IPS DF 6.9 (cell line): ENCODE measurements at regions not wholly inside any gene's neighbourhood (a gene's known extent, or its start where the extent isn't known, plus 50 kb on each side); places are given as distances from the start of the nearest gene placed in this dataset.

ENCODE experiments used
- DNase-seq: peaks from one replicate; pipeline ENCODE4 v3.0.0-alpha.2; 2013; ENCODE audit warnings: low read depth, low spot score
- H3K27ac ChIP-seq: one replicate; pipeline ENCODE4 v1.5.1; 2013; ENCODE audit warnings: low read length, control low read depth
- H3K27me3 ChIP-seq: 2 replicates; pipeline ENCODE4 v1.6.1; 2013; ENCODE audit warnings: mild to moderate bottlenecking, low read length; ENCODE audit not compliant: control insufficient read depth, insufficient read depth
- H3K36me3 ChIP-seq: 2 replicates; pipeline ENCODE4 v1.6.1; 2013; ENCODE audit warnings: low read length; ENCODE audit not compliant: control insufficient read depth, insufficient read depth
- H3K4me1 ChIP-seq: 2 replicates; pipeline ENCODE4 v1.6.1; 2013; ENCODE audit warnings: low read length; ENCODE audit not compliant: control insufficient read depth, insufficient read depth
- H3K4me3 ChIP-seq: 2 replicates; pipeline ENCODE4 v1.5.1; 2013; ENCODE audit warnings: mild to moderate bottlenecking, low read length
- H3K9me3 ChIP-seq: 2 replicates; pipeline ENCODE4 v1.6.1; 2013; ENCODE audit warnings: low read length, inconsistent platforms; ENCODE audit not compliant: control insufficient read depth, insufficient read depth
- WGBS: extraction: QIAGEN DNeasy Blood & Tissue Kit; methylation state at CpG from one replicate; pipeline ENCODE4 v1.1.7; 2013; ENCODE audit warnings: mixed read lengths, missing lambda C conversion rate; ENCODE audit not compliant: insufficient read length, insufficient coverage; 5-methylcytosine and 5-hydroxymethylcytosine counted together

DNA sequence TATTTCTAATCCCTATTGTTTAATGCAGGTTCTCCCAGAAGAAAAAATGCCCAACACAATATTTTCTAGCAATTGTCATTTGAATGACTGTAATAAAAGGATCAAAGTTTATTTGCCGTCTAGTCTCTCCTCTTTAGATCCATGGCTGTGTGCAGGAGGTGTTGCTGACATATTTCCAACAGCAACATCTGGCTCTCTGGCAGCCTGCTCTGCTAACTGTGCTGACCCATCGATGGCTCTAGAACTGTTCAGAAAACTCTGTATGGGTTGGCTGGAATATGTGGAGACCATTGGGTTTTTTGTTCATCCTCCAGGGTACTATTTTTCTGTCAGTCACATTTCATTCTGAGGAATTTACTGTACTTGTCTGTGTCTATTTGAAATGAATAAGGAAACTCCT is 202.0 kb upstream of the SLC27A6 start:
- no CpG with 5 or more reads among the region's 2 CpGs for WGBS
- Histone ChIP-seq H3K4me1 (no peaks in the 10 kb centered on the region), H3K4me3 (no peak overlapping the region), H3K9me3 (no peaks in the 10 kb centered on the region), H3K27ac (no peak overlapping the region), H3K27me3 (no peaks in the 10 kb centered on the region), H3K36me3 (no peaks in the 10 kb centered on the region)
- no peak for DNase-seq

GRCh38 chr5:128764601-128765310 is 200.5 kb upstream of the SLC27A6 start:
- Histone ChIP-seq H3K36me3 (no peaks in the 10 kb centered on the region), H3K4me3 (no peak overlapping the region), H3K9me3 (no peaks in the 10 kb centered on the region), H3K27me3 (no peaks in the 10 kb centered on the region), H3K27ac (no peak overlapping the region), H3K4me1 (no peaks in the 10 kb centered on the region)
- no peak for DNase-seq
- WGBS = no CpG with 5 or more reads among the region's 4 CpGs

DNA sequence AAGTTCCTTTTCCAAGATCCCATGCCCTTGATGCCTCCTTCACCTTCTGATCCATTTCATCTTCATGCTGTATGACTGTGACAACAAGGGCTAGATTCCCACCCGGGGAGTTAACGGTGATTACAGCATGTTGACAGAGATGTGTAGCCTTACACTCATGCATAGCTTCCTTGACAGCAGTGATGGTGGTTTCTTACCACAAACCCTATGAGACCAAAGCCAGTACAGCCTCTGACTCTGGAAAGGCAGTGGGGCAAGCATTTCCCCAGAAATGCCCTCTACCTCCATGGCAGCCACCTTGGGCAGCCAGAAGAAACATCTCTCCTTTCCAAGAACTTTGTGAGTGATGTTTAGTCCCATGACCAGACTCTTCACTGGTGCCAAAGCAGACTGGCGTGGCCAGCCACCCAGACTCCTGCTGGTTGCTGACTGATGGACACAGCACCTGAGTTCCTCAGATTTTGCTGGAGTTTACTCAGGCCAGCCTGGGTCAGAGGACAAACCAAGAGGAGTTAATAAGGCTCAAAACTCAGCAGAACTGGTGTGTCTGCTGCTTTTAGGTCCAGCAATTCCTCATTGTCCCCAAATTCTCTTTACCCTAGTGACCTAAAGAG is 199.7 kb upstream of the SLC27A6 start:
- Histone ChIP-seq H3K4me3 (no peak overlapping the region), H3K36me3 (no peaks in the 10 kb centered on the region), H3K9me3 (no peaks in the 10 kb centered on the region), H3K4me1 (no peaks in the 10 kb centered on the region), H3K27ac (no peak overlapping the region), H3K27me3 (no peaks in the 10 kb centered on the region)
- no CpG with 5 or more reads among the region's 3 CpGs for WGBS
- DNase-seq = no peak

DNA sequence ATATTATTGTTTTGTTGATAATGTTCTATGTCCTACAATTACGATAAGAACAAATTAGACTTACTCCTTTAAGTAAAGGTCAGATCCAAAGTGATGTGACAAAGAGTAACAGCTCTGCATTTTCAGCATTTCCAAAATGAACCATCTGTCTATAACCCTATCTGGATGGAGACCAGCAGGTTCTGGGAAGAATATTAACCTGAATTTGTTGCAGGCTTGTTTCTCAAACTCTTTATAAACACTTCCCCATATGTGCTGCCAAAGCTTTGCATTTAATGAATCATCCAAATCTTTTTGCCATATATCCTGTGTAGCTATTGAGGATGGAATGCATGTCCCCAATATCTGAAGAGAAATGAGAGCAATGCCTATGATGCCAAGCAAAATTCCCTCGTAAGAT is 198.9 kb upstream of the SLC27A6 start:
- no peaks in the 10 kb centered on the region for H3K36me3 ChIP-seq
- H3K4me1 ChIP-seq = no peaks in the 10 kb centered on the region
- H3K9me3 ChIP-seq = no peaks in the 10 kb centered on the region
- no peak overlapping the region for H3K4me3 ChIP-seq
- no peaks in the 10 kb centered on the region for H3K27me3 ChIP-seq
- no peak overlapping the region for H3K27ac ChIP-seq
- WGBS = no CpG with 5 or more reads among the region's 2 CpGs
- no peak for DNase-seq

DNA sequence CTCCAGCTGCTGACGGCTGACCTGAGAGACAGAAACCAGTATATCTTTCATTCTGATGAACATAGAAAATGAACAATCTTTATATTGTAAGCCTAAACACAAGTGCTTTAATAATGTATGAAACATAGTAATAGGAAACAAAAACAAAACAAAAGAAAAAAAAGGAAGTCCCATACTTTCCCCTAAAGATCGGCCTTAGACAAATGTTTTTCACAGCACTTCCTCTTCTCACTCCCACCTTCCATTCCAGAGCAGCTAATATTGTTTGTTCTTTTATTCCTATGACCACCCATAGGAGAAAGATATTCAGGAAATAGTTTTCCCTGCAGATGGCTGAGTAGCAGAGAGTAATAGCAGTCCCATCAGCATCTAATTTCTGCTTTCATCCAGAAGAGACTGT is 194.4 kb upstream of the SLC27A6 start:
- Histone ChIP-seq H3K36me3 (no peaks in the 10 kb centered on the region), H3K27me3 (no peaks in the 10 kb centered on the region), H3K9me3 (no peaks in the 10 kb centered on the region), H3K4me1 (no peaks in the 10 kb centered on the region), H3K27ac (no peak overlapping the region), H3K4me3 (no peak overlapping the region)
- WGBS = no CpG with 5 or more reads among the region's 2 CpGs
- DNase-seq = no peak

- no peaks in the 10 kb centered on the region for H3K36me3 ChIP-seq
- H3K9me3 ChIP-seq = no peaks in the 10 kb centered on the region
- H3K27me3 ChIP-seq = no peaks in the 10 kb centered on the region
- no CpG with 5 or more reads among the region's 3 CpGs for WGBS
- H3K27ac ChIP-seq = no peak overlapping the region
- no peak for DNase-seq
- H3K4me3 ChIP-seq = no peak overlapping the region
- H3K4me1 ChIP-seq = no peaks in the 10 kb centered on the region
Observed at GRCh38 chr5:128772356-128772755, 192.9 kb upstream of the SLC27A6 start.

DNA sequence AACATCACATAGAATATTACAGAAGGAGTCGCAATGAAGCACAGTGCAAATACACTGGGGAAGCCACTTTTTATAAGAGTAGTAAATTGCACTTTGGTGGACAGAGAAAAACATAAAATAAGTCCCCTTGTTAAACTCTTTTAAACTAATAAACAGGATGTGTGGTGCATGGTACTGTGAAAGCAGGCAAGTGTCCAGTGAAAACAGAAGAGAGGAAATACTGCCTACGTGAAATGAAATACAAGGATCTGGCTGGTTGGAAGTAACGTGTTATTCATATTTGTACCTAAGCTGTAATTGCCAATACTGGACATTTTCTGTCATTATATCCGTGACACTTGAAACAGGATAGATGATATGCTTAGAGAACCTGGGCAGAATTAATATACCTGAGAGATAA is 191.9 kb upstream of the SLC27A6 start:
- Histone ChIP-seq H3K4me1 (no peaks in the 10 kb centered on the region), H3K27me3 (no peaks in the 10 kb centered on the region), H3K4me3 (no peak overlapping the region), H3K27ac (no peak overlapping the region), H3K9me3 (no peaks in the 10 kb centered on the region), H3K36me3 (no peaks in the 10 kb centered on the region)
- WGBS = no CpG with 5 or more reads among the region's 4 CpGs
- DNase-seq = no peak

DNA sequence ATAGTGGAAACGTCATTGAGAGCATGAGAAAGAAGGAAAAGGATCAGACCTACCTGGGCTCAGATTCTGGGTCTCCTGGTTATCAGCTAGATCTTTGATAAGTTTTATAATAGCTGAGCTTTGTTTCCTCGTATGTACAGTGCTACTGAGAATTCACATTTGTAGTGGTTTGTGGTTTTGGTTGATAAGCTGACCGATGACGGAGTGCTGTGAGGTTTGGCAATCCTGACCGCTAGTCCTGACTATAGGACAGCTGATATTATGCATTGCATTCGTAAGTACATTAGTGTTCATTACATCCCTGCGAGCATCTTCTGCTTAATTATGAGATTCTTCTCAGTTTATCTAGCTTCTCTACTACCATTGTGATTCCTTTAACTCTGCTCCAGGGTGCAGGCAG is 190.7 kb upstream of the SLC27A6 start:
- Histone ChIP-seq H3K27ac (no peak overlapping the region), H3K27me3 (no peaks in the 10 kb centered on the region), H3K9me3 (no peaks in the 10 kb centered on the region), H3K36me3 (no peaks in the 10 kb centered on the region), H3K4me3 (no peak overlapping the region), H3K4me1 (no peaks in the 10 kb centered on the region)
- DNase-seq = no peak
- WGBS = no CpG with 5 or more reads among the region's 7 CpGs

GRCh38 chr5:128775558-128775957 is 189.7 kb upstream of the SLC27A6 start:
- no peak overlapping the region for H3K4me3 ChIP-seq
- no peak for DNase-seq
- no peaks in the 10 kb centered on the region for H3K9me3 ChIP-seq
- no peaks in the 10 kb centered on the region for H3K27me3 ChIP-seq
- H3K27ac ChIP-seq = no peak overlapping the region
- H3K36me3 ChIP-seq = no peaks in the 10 kb centered on the region
- H3K4me1 ChIP-seq = no peaks in the 10 kb centered on the region
- no CpG with 5 or more reads among the region's 3 CpGs for WGBS

DNA sequence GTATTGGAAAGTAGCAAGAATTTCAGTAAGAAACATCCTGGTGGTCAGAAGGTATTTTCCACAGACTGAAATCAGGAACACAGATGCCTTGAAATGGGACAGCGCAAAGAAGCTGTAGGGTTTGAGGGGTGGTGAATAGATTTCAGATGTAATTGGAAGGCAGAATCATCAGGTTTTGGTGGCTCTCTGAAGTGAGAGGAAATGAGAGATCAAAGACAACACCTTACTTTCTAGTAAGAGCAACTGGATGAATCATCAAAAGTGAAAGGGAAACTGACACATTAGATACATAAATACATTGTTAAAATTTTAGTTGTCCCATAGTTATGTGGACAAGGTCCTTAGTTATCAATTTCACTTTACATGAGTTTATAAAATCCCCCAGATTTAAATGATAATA is 188.2 kb upstream of the SLC27A6 start:
- Histone ChIP-seq H3K36me3 (no peaks in the 10 kb centered on the region), H3K27ac (no peak overlapping the region), H3K27me3 (no peaks in the 10 kb centered on the region), H3K4me3 (no peak overlapping the region), H3K4me1 (no peaks in the 10 kb centered on the region), H3K9me3 (no peaks in the 10 kb centered on the region)
- no peak for DNase-seq
- no CpG with 5 or more reads among the region's 1 CpG for WGBS

GRCh38 chr5:128778474-128778873 is 186.8 kb upstream of the SLC27A6 start:
- no CpG with 5 or more reads among the region's 5 CpGs for WGBS
- no peak for DNase-seq
- Histone ChIP-seq H3K27me3 (no peaks in the 10 kb centered on the region), H3K36me3 (no peaks in the 10 kb centered on the region), H3K4me3 (no peak overlapping the region), H3K9me3 (no peaks in the 10 kb centered on the region), H3K4me1 (no peaks in the 10 kb centered on the region), H3K27ac (no peak overlapping the region)
